ENCODE measurements at regions not wholly inside any gene's neighbourhood (a gene's known extent, or its start where the extent isn't known, plus 50 kb on each side); places are given as distances from the start of the nearest gene placed in this dataset.

GRCh38 chr2:164224007-164224406 lies 397.3 kb downstream of the GRB14 start:
- TF ChIP-seq CTCF (IDR thresholded peaks at IDR 0.05): no peak
- TF ChIP-seq POLR2A (IDR thresholded peaks at IDR 0.05): no peak

All from Peyer's patch (tissue), 4 donors.